ENCODE measurements at regions not wholly inside any gene's neighbourhood (a gene's known extent, or its start where the extent isn't known, plus 50 kb on each side); places are given as distances from the start of the nearest gene placed in this dataset.

- no peak overlapping the region for H4K8ac ChIP-seq (ENCODE audit: low read depth in 2 of 2, low read length in 2 of 2)
- H3K14ac ChIP-seq (replicated peaks; ENCODE audit: low read depth, low read length) = no peak overlapping the region
- H2AFZ ChIP-seq (replicated peaks; ENCODE audit: low read length, poor library complexity) = no peak overlapping the region
- CTCF ChIA-PET = no interaction called here
- H3K27me3 ChIP-seq (ENCODE audit: control insufficient read depth, insufficient read depth, low read length) = no peaks in the 10 kb centered on the region
- H4K20me1 ChIP-seq (ENCODE audit: insufficient read depth, low read length) = no peaks in the 10 kb centered on the region
- no peak overlapping the region for H3K27ac ChIP-seq (ENCODE audit: insufficient read depth, low read length)
- DNase-seq = no peak
- no peak overlapping the region for H2AK9ac ChIP-seq (replicated peaks; ENCODE audit: low read depth, low read length, poor library complexity)
- in situ Hi-C loops (cut with MboI; ENCODE audit: low sequenced_read_pairs) (no loop called here), dilution Hi-C loops (cut with HindIII; ENCODE audit: low sequenced_read_pairs, unreplicated experiment) (no loop called here), intact Hi-C loops (cut with micrococcal nuclease) (no loop called here)
- H3K9ac ChIP-seq (ENCODE audit: low read depth, low read length) = no peak overlapping the region
- BruUV-seq (replicated peaks) = no TSS peak
- ATAC-seq (ENCODE audit: low read depth) = no peak
- H3K4ac ChIP-seq (ENCODE audit: low read depth, low read length) = no peak overlapping the region
- no peak overlapping the region for H3K23ac ChIP-seq (ENCODE audit: low read depth, low read length)
- no peak overlapping the region for H4K91ac ChIP-seq (ENCODE audit: insufficient read depth, low read depth, low read length)
- WGBS, 2 experiments (ENCODE audit: extremely low coverage in 2 of 2, insufficient read length in 1 of 2) = no CpG with 5 or more reads among the region's 2 CpGs
- H3K9me1 ChIP-seq (ENCODE audit: insufficient read depth, low read length) = no peaks in the 10 kb centered on the region
- H2BK15ac ChIP-seq (ENCODE audit: low read depth, low read length) = no peak overlapping the region
- no peaks in the 10 kb centered on the region for H3K36me3 ChIP-seq (ENCODE audit: control insufficient read depth, insufficient read depth, low read length)
- no peak overlapping the region for H2AK5ac ChIP-seq (ENCODE audit: low read depth, low read length)
- no peak overlapping the region for H2BK120ac ChIP-seq (ENCODE audit: low read depth, low read length)
- no peaks in the 10 kb centered on the region for H3K9me3 ChIP-seq (ENCODE audit: control insufficient read depth, insufficient read depth, low read length)
- TF ChIP-seq BHLHE40 (IDR thresholded peaks at IDR 0.05; ENCODE audit: low read depth, low read length) (no peak), RAD21 (IDR thresholded peaks at IDR 0.05; ENCODE audit: low read length) (no peak), CTCF (conservative IDR thresholded peaks at IDR 0.05; ENCODE audit: low read depth, low read length) (no peak), CHD1 (IDR thresholded peaks at IDR 0.05; ENCODE audit: low read depth, low read length) (no peak), USF2 (IDR thresholded peaks at IDR 0.05; ENCODE audit: low read depth, low read length) (no peak), POLR2A (IDR thresholded peaks at IDR 0.05; ENCODE audit: low read depth, low read length) (no peak), RFX5 (IDR thresholded peaks at IDR 0.05; ENCODE audit: low read depth, low read length) (no peak), MXI1 (IDR thresholded peaks at IDR 0.05; ENCODE audit: borderline replicate concordance, low read depth, low read length) (no peak), FOS (IDR thresholded peaks at IDR 0.05; ENCODE audit: low read depth, low read length) (no peak), CEBPB (IDR thresholded peaks at IDR 0.05; ENCODE audit: low read depth, low read length) (no peak), SMC3 (IDR thresholded peaks at IDR 0.05; ENCODE audit: low read depth, low read length) (no peak), ELK1 (IDR thresholded peaks at IDR 0.05; ENCODE audit: borderline replicate concordance, low read depth, low read length) (no peak), MAZ (IDR thresholded peaks at IDR 0.05; ENCODE audit: borderline replicate concordance, low read depth, low read length) (no peak), NFE2L2 (IDR thresholded peaks at IDR 0.05; ENCODE audit: low read depth, low read length) (no peak)
- no peak overlapping the region for H2BK20ac ChIP-seq (ENCODE audit: low read depth, low read length)
- H3K18ac ChIP-seq (ENCODE audit: low read depth, low read length) = no peak overlapping the region
- H3K4me3 ChIP-seq (ENCODE audit: insufficient read depth, low read depth, low read length) = no peak overlapping the region
- no peak overlapping the region for H4K5ac ChIP-seq (ENCODE audit: low read depth, low read length)
- no peaks in the 10 kb centered on the region for H3K79me1 ChIP-seq (ENCODE audit: low read depth in 1 of 2, low read length in 2 of 2)
- H2BK5ac ChIP-seq (ENCODE audit: low read depth, low read length, poor library complexity, severe bottlenecking) = no peak overlapping the region
- no peaks in the 10 kb centered on the region for H3K4me1 ChIP-seq (ENCODE audit: control insufficient read depth, insufficient read depth, low read length)
- H3K56ac ChIP-seq (ENCODE audit: extremely low read depth, insufficient read depth, low read length) = no peak overlapping the region
- H3K4me2 ChIP-seq (ENCODE audit: low read depth, low read length) = no peak overlapping the region
- POLR2A ChIA-PET (ENCODE audit: unreplicated experiment) = no interaction called here
These were observed 61.9 kb upstream of the CARMIL1 start for GRCh38 chr6:25217302-25217701.

Measured in IMR-90 (cell line).